Lung (tissue), 11 donors: ENCODE measurements at regions not wholly inside any gene's neighbourhood (a gene's known extent, or its start where the extent isn't known, plus 50 kb on each side); places are given as distances from the start of the nearest gene placed in this dataset.

Source experiments
- ATAC-seq: fragments of 200-7000 bp; cut with Tn5 transposase; one replicate; pipeline ENCODE4 v1.9.1; 2020; ENCODE audit warnings: moderate number of reproducible peaks; ENCODE audit not compliant: insufficient read depth, low FRiP score
- DNase-seq, 3 donors: peaks; one replicate each; pipeline ENCODE4 v3.0.0-alpha.2; 2013 to 2017
- H3K27ac ChIP-seq, 2 donors: one replicate each; pipeline ENCODE4 v1.5.1; 2013; ENCODE audit warnings: mild to moderate bottlenecking in 2 of 2, moderate library complexity in 2 of 2, control low read depth in 1 of 2, inconsistent platforms in 1 of 2, low read depth in 1 of 2, low read length in 1 of 2
- H3K27me3 ChIP-seq, 3 donors: one replicate each; pipeline ENCODE4 v1.5.1; 2013; ENCODE audit warnings: low read length in 2 of 3; ENCODE audit not compliant: control insufficient read depth in 3 of 3, insufficient read depth in 3 of 3
- H3K36me3 ChIP-seq, 4 donors: one replicate each; pipeline ENCODE4 v1.5.1; 2013; ENCODE audit warnings: low read length in 4 of 4, mild to moderate bottlenecking in 1 of 4, moderate library complexity in 1 of 4; ENCODE audit not compliant: control insufficient read depth in 4 of 4, insufficient read depth in 4 of 4
- H3K4me1 ChIP-seq, 5 donors: one replicate each; pipeline ENCODE4 v1.5.1; 2013; ENCODE audit warnings: low read length in 5 of 5, mild to moderate bottlenecking in 2 of 5, moderate library complexity in 1 of 5; ENCODE audit not compliant: control insufficient read depth in 5 of 5, insufficient read depth in 5 of 5
- H3K4me3 ChIP-seq: one replicate; pipeline ENCODE4 v1.5.1; 2013; ENCODE audit warnings: mild to moderate bottlenecking, control low read depth, moderate library complexity
- H3K9ac ChIP-seq, 2 donors: one replicate each; pipeline ENCODE4 v1.5.1; 2013; ENCODE audit warnings: low read length in 2 of 2, control low read depth in 1 of 2; ENCODE audit not compliant: insufficient read depth in 1 of 2
- H3K9me3 ChIP-seq, 4 donors: one replicate each; pipeline ENCODE4 v1.5.1; 2013; ENCODE audit warnings: low read length in 3 of 4, mild to moderate bottlenecking in 1 of 4, moderate library complexity in 1 of 4; ENCODE audit not compliant: control insufficient read depth in 4 of 4, insufficient read depth in 3 of 4
- CTCF ChIP-seq: IDR thresholded peaks from 2 replicates; pipeline ENCODE4 v1.5.1; 2012; ENCODE audit warnings: mild to moderate bottlenecking; ENCODE audit errors: control extremely low read depth, extremely low read depth
- WGBS, 2 donors: extraction: QIAGEN DNeasy Blood & Tissue Kit; methylation state at CpG; one replicate each; pipeline ENCODE4 v1.1.7; 2013; 5-methylcytosine and 5-hydroxymethylcytosine counted together
- donor health status: control.
- donor health status: control.
- donor health status: Bipolar disorder and iron deficiency.
- donor health status: healthy.
- donor health status: DM: yes; HTN: yes; CAD: no.

GRCh38 chr11:129285402-129285786, 90.3 kb upstream of the BARX2 start:
- Histone ChIP-seq H3K9me3 (no peaks in the 10 kb centered on the region), H3K4me3 (no peak overlapping the region), H3K27ac (no peak overlapping the region), H3K27me3 (no peaks in the 10 kb centered on the region), H3K4me1 (peaks cover 0 to 10% (median 0%) of the 10 kb centered on the region in 5 donors), H3K36me3 (no peaks in the 10 kb centered on the region), H3K9ac (no peak overlapping the region)
- ATAC-seq (no peak), DNase-seq (no peak)
- no peak for TF ChIP-seq CTCF
- WGBS, 2 donors: 46 to 66% methylated on average over 1 of the region's 1 CpG

GRCh38 chr11:129283141-129283540, 91.0 kb upstream of the ARHGAP32 start:
- no peak for DNase-seq
- Histone ChIP-seq H3K27me3 (no peaks in the 10 kb centered on the region), H3K4me1 (peaks cover 0 to 19% (median 2%) of the 10 kb centered on the region in 5 donors), H3K9me3 (no peaks in the 10 kb centered on the region), H3K36me3 (no peaks in the 10 kb centered on the region), H3K27ac (no peak overlapping the region), H3K4me3 (no peak overlapping the region), H3K9ac (no peak overlapping the region)
- WGBS, 2 donors: 60 to 72% methylated on average over 1 of the region's 1 CpG
- no peak for TF ChIP-seq CTCF
- no peak for ATAC-seq

GRCh38 chr11:129282634-129283033, 90.5 kb upstream of the ARHGAP32 start:
- no peak overlapping the region for H3K9ac ChIP-seq
- 58 to 73% methylated on average over 2 of the region's 2 CpGs for WGBS, 2 donors

More at GRCh38 chr11:129282634-129283033, 90.5 kb upstream of the ARHGAP32 start:
- DNase-seq: no peak
- Histone ChIP-seq H3K4me1 (peaks cover 0 to 24% (median 3%) of the 10 kb centered on the region in 5 donors), H3K27me3 (no peaks in the 10 kb centered on the region), H3K36me3 (no peaks in the 10 kb centered on the region), H3K9me3 (no peaks in the 10 kb centered on the region), H3K27ac (no peak overlapping the region), H3K4me3 (no peak overlapping the region)
- ATAC-seq: no peak
- no peak for TF ChIP-seq CTCF
